HG03045 (cell line): ENCODE measurements at regions not wholly inside any gene's neighbourhood (a gene's known extent, or its start where the extent isn't known, plus 50 kb on each side); places are given as distances from the start of the nearest gene placed in this dataset.
"Not testable (repeated sequence)": the region's sequence is repeated elsewhere in the genome, so short reads cannot be mapped to it uniquely, and the experiment has no call there.

ENCODE experiments used
- ATAC-seq: cut with Tn5 transposase; IDR thresholded peaks from one replicate; pipeline ENCODE4 v1.9.1; 2021; ENCODE audit warnings: mild to moderate bottlenecking, moderate library complexity; ENCODE audit not compliant: unreplicated experiment

GRCh38 chr6:90374201-90374600, 77.6 kb upstream of the BACH2 start:
- ATAC-seq: no peak

GRCh38 chr6:90372885-90373284, 76.2 kb upstream of the BACH2 start:
- no peak for ATAC-seq

- no peak for ATAC-seq
These were observed 75.8 kb upstream of the BACH2 start for GRCh38 chr6:90372450-90372849.

GRCh38 chr6:90370493-90370959, 73.9 kb upstream of the BACH2 start:
- no peak for ATAC-seq

- ATAC-seq: no peak
These were observed 73.0 kb upstream of the BACH2 start for GRCh38 chr6:90369651-90370050.

GRCh38 chr6:90369024-90369519, 72.4 kb upstream of the BACH2 start:
- ATAC-seq: peak; percentile 99

GRCh38 chr6:90368601-90369000, 72.0 kb upstream of the BACH2 start:
- ATAC-seq: no peak

- ATAC-seq: no peak
These were observed 71.4 kb upstream of the BACH2 start for GRCh38 chr6:90368001-90368400.

GRCh38 chr6:90365565-90366219, 69.0 kb upstream of the BACH2 start:
- ATAC-seq: no peak

- no peak for ATAC-seq
These were observed 68.4 kb upstream of the BACH2 start for GRCh38 chr6:90365002-90365401.

- no peak for ATAC-seq
These were observed 67.6 kb upstream of the BACH2 start for GRCh38 chr6:90364286-90364685.

GRCh38 chr6:90362318-90362717, 65.7 kb upstream of the BACH2 start:
- ATAC-seq: no peak

GRCh38 chr6:90361174-90361573, 64.5 kb upstream of the BACH2 start:
- no peak for ATAC-seq

GRCh38 chr6:90358036-90358770, 61.6 kb upstream of the BACH2 start:
- not testable (repeated sequence) for ATAC-seq

GRCh38 chr6:90356012-90356421, 59.4 kb upstream of the BACH2 start:
- ATAC-seq: no peak

- ATAC-seq: no peak
These were observed 58.3 kb upstream of the BACH2 start for GRCh38 chr6:90354961-90355360.

GRCh38 chr6:90351696-90352095, 55.1 kb upstream of the BACH2 start:
- no peak for ATAC-seq

- no peak for ATAC-seq
These were observed 54.3 kb upstream of the BACH2 start for GRCh38 chr6:90350689-90351554.

GRCh38 chr6:90347411-90347851, 50.8 kb upstream of the BACH2 start:
- ATAC-seq: no peak

- no peak for ATAC-seq
These were observed 50.1 kb upstream of the BACH2 start for GRCh38 chr6:90346729-90347128.
